DMS114 treated with DMSO at 0.1 percent for 48 hours (cell line): ENCODE measurements at regions not wholly inside any gene's neighbourhood (a gene's known extent, or its start where the extent isn't known, plus 50 kb on each side); places are given as distances from the start of the nearest gene placed in this dataset.
"Not testable (repeated sequence)": the region's sequence is repeated elsewhere in the genome, so short reads cannot be mapped to it uniquely, and the experiment has no call there.

Source experiments
- DNase-seq: peaks from one replicate; lab custom pipeline; 2025; ENCODE audit not compliant: unreplicated experiment; lab: John Stamatoyannopoulos, UW

GRCh38 chr6:153437193-153437592, 306.1 kb upstream of the RGS17 start:
- no peak for DNase-seq

GRCh38 chr6:153436351-153436750, 305.3 kb upstream of the RGS17 start:
- DNase-seq, result no peak

DNA sequence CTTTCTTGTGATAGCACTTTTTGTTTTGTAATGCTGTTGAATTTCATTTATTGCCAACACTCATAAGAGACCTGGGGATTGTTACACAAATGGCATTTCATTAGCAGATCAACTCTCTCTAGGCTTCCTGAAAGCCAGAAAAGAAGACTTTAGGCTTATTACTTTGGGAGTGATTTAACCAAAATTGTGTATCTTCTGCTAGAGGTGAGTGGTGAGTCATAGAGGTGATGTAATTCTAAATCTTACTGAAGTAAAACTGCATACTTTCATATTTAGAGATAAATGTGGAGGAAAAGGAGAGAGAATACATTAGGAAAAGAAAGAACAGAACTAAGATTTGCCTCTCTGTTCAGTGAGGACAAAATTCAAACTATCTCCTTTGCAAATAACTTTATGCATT, 304.7 kb upstream of the RGS17 start:
- DNase-seq, result no peak

GRCh38 chr6:153425536-153425935, 294.5 kb upstream of the RGS17 start:
- no peak for DNase-seq

DNA sequence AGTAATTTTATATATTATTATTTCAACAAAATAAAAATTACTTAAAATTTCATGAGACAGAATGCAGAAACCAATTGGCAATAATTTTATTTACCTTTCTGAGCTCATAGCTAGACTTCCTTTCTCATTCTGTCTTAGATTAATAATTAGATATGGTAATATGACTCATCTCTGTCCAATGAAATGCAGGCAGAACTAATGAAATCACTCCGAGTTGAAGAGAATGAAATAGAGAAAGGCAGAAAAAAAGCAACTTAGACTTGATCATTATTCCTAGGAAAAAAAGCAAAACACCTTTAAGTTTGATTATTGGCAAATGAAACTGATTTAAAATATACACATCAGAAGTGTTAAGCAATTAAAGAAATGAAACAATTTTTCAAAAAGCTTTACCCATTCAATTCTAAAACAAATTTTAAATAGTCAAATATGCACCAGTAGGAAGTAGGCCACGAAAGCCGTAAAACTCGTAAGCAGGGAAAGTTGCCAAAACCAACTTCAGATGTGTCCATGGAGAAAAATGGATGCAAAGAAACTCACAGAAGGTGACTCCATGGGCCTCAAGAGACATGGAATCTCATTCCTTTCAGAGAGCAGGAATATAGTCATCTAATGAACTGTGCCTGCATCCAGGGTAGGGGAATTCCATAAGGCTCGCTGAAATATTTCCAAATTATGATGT, 293.8 kb upstream of the RGS17 start:
- DNase-seq, result no peak

- DNase-seq, result no peak
Observed at GRCh38 chr6:153412519-153412918, 281.4 kb upstream of the RGS17 start.

GRCh38 chr6:153411070-153411648, 280.1 kb upstream of the RGS17 start:
- no peak for DNase-seq

DNA sequence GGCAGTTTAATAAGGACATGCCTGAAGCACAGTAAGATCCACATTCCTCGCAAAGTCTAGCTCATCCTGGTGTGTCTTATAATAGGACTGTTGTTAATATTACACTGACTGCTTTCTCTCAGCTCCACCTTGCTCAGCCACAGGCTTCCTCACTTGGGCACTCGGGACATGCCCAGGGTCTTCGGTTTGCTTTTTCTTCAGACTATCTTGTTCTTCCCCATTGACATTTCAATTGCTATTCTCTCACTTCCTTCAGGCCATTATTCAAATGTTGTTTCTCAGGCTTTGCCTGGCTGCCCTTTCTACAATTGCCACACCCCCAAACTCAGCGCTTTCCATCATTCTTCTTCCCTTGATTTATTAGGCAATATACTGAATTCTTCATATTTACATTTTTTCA, 274.8 kb upstream of the RGS17 start:
- DNase-seq, result no peak

DNA sequence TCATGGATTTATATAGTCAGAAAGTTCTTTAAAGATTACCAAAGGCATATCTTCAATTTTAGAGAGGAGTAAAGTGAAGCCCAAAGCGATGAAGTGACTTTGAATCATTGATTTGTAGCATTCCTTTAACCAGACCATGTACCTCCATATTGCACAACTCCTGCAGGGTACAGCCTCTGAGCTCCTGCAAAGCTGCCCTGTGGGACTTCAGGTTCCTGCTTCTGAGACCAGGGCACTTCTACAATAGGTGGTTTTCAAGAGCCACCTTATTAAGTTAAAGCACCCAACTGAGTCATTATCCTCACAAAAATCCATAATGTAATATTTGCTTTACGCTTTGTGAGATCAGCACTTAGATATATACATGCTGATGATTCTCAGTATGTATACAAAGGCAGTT, 270.7 kb upstream of the RGS17 start:
- DNase-seq, result no peak

DNA sequence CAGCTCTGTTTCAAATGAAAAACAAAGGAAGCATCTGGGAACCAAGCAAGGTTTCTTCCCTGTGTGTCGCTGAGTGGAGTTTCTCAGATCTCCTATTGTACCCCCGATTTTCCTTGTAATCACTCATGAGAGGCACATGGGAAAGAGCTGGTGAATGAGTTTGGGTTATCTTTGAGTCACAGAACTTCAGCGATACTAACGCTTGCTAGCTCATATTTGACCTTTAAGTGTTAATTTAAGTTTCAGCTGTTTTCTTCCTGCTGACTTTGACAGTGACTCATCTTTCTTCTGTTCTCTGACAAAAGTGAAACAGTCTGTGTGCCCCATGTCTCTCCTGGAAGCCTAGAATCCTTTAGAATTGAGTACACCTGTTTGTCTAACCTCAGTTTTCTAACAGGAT, 261.1 kb upstream of the RGS17 start:
- DNase-seq, result no peak

GRCh38 chr6:153373869-153374268, 242.8 kb upstream of the RGS17 start:
- no peak for DNase-seq

- DNase-seq, result no peak
Observed at GRCh38 chr6:153368131-153368530, 237.0 kb upstream of the RGS17 start.

DNA sequence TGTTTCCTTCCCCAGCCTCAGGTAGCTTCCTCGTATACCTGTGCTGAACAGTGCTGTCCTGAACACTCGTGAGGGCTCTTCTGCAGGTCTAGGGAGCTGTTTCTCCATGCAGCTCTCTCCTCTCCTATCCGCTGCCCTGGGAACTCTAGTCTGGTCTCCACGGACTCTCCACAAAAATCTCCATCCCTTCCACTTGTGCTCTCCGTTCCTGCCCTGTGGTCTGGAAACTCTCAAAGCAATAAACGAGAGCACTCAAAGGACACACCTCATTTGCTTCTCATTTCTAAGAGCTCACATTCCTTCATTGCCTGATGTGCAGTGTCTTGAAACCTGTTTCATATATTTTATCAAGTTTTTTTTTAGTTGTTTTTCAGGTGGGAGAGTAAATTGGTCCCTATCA, 235.9 kb upstream of the RGS17 start:
- DNase-seq, result no peak

DNA sequence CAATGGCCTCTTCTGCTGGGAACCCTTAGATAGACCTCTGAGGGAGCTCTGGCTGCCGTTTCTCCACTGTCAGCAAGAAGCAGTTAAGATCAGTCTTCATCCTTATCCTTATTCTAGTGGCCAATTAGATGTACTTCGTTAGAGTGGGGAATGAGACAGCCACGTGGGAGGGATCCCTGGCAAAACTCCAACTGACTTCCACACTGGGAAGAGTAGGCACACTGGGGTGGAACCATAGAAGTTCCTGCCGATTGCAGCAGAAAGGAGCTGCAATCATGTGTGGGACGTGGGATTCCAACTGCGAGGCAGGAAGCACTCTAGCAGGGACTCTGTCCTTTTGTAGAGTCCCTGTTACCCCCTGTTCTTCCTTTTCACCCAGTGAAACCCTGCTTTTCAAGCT, 226.3 kb upstream of the RGS17 start:
- DNase-seq, result no peak

DNA sequence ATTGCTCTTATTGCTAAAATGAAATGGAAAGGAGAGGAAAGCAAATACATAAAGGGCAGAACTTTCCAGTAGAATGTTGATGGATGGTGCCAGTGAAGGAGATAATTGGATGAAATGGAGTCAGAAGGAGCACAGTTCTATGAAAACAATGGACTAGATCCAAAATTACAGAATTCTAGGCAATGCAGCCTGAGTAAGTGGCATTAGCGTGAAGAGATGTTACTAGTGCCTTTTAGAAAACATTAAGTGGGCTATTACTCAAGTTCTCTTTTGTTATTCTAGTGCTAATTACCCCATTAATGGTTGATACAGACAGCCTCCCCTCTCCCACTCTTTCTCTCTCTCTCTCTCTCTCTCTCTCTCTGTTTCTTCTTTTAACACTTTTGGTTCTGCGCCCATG, 209.5 kb upstream of the RGS17 start:
- DNase-seq, result no peak

DNA sequence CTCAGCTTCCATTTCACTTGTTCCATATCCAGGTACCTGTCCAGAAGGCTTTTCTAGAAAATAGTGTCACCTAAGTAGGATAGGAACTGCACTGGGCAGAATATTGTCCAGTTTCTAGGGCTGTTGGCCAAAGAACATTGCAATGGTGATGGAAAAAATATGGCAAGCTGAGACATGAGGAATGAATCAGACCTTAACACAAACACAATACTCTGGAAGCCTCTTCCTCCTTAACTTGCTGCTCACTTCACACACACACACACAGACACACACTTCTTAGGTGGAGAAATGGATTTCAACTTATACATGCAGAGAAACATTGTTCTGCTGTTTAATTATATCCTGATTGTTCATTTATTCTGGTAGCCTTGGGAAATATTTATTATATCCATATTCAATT, 203.0 kb upstream of the RGS17 start:
- no peak for DNase-seq

DNA sequence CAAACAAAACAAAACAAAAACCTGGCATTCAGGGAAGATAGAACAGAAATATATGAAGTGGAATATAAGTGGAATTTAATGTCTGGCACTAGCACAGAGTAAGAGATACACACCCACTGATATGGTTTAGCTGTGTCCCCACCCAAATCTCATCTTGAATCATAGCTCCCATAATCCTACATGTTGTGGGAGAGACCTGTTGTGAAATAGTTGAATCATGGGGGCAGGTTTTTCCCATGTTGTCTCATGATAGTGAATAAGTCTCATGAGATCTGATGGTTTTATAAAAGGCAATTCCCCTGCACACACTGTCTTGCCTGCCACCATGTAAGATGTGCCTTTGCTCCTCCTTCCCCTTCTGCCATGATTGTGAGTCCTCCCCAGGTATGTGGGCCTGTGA, 200.1 kb upstream of the RGS17 start:
- not testable (repeated sequence) for DNase-seq

- no peak for DNase-seq
Observed at GRCh38 chr6:153328194-153328593, 197.1 kb upstream of the RGS17 start.

GRCh38 chr6:153325661-153326060, 194.6 kb upstream of the RGS17 start:
- no peak for DNase-seq

- peak; percentile 21 for DNase-seq
Observed at GRCh38 chr6:153312634-153313033, 181.6 kb upstream of the RGS17 start.

DNA sequence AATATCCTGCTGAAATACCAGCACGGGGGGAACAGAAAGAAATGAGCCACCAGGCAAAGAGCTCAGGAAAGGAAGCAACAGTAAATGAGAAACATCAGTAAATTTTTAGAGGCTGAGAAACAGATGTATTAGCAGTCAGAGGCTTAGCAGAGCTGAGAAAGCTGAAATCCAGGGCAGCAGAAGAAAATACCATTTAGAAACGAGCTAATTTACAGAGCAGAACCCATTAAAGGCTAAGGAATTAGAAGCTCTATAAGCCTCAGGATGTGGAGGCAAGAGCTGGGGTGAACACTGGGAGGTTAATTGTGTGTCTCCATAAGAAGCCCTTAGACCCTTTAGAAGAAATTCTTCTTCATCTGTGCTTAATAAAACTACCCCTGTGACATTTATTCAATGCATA, 178.6 kb upstream of the RGS17 start:
- no peak for DNase-seq

GRCh38 chr6:153302133-153302532, 171.1 kb upstream of the RGS17 start:
- no peak for DNase-seq

DNA sequence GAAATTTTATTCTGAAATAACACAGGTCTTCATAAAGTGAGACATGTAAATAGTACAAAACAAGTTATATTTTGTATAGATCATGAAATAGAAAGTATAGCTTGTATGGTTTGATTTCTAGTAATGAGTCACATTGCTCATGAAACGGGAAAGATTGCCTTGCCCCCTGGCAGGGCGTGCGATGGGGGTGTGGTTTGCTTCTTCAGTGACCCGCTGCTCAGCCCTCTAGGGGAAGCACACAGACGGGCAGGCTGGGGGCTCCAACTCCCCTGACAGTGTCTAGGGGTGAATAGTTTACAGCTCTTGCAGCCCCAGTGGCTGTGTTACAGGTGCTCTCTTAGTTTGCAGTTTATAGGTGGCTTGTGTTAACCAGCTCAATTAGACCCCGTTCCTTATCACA, 170.5 kb upstream of the RGS17 start:
- no peak for DNase-seq
